HepG2 (cell line): ENCODE measurements at regions not wholly inside any gene's neighbourhood (a gene's known extent, or its start where the extent isn't known, plus 50 kb on each side); places are given as distances from the start of the nearest gene placed in this dataset.
"Not testable (repeated sequence)": the region's sequence is repeated elsewhere in the genome, so short reads cannot be mapped to it uniquely, and the experiment has no call there.

Source experiments
- TBP ChIP-seq: sonication (generic); formaldehyde crosslinking; IDR thresholded peaks from 2 replicates; pipeline ENCODE4 v1.5.0; 2020; ENCODE audit warnings: missing genetic modification reagents
- ZBTB46 ChIP-seq: sonication (generic); formaldehyde crosslinking; IDR thresholded peaks from 2 replicates; pipeline ENCODE4 v1.4.0; 2020; ENCODE audit warnings: mild to moderate bottlenecking, missing genetic modification reagents, borderline replicate concordance
- ZKSCAN5 ChIP-seq: sonication (generic); formaldehyde crosslinking; IDR thresholded peaks from 2 replicates; pipeline ENCODE4 v1.5.1; 2020; ENCODE audit warnings: mild to moderate bottlenecking, missing genetic modification reagents
- ZNF333 ChIP-seq: sonication (generic); formaldehyde crosslinking; IDR thresholded peaks from 2 replicates; pipeline ENCODE4 v1.4.0; 2020; ENCODE audit warnings: mild to moderate bottlenecking, missing genetic modification reagents, borderline replicate concordance
- ZXDC ChIP-seq: sonication (generic); formaldehyde crosslinking; IDR thresholded peaks from 2 replicates; pipeline ENCODE4 v1.5.0; 2020; ENCODE audit warnings: mild to moderate bottlenecking, missing genetic modification reagents

DNA sequence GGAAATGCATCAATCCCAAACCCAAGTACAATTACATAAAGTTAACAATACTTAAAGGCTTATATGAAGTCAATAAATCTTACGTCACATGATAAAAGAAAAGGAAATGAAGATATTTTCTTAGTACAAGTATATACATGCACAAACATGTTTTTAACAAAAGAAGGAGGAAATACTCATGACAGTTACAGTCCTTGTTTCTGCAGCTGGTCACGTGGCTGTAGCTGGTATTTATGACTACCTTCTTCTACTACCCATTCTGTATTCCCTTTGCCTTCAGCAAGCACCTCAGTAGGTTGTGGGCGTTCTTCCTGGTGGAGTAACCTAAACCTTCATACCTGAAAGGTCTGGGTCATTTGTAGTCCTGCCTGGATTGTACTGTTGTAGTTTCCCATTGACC lies 514.9 kb downstream of the MFSD1 start:
- TF ChIP-seq ZNF333 (CRISPR knock-in tag); ZXDC (CRISPR knock-in tag); ZKSCAN5 (CRISPR knock-in tag); ZBTB46; TBP (CRISPR knock-in tag): not testable (repeated sequence)
